NT2/D1 (cell line): ENCODE measurements at regions not wholly inside any gene's neighbourhood (a gene's known extent, or its start where the extent isn't known, plus 50 kb on each side); places are given as distances from the start of the nearest gene placed in this dataset.

Experiments used
- SUZ12 ChIP-seq: IDR thresholded peaks from 2 replicates; pipeline ENCODE4 v1.6.1; 2011; ENCODE audit not compliant: insufficient read length, insufficient read depth; ENCODE audit errors: extremely low read depth
- YY1 ChIP-seq: IDR thresholded peaks from 2 replicates; pipeline ENCODE4 v1.6.1; 2011; ENCODE audit not compliant: insufficient read length, insufficient read depth

DNA sequence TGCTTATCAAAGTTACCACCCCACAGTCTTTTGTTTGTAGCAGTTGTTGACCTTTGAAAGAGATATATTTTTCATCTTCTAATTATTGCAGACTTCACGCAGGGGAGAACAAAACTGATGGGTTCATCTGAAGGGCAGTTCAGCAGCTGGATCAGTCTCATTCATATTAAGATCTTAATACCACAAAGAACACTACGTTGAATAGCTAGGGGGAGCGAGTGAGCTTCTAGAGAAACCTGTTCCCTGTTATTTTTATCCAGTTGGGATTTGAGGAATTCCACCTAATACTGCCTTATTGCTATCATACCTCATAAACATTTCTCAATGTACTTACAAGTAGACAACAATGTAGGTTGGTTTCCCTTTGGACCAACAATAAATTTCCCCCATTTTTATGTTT, 306.1 kb upstream of the KIF2B start:
- no peak for TF ChIP-seq SUZ12
- TF ChIP-seq YY1 = no peak
